ENCODE measurements at regions not wholly inside any gene's neighbourhood (a gene's known extent, or its start where the extent isn't known, plus 50 kb on each side); places are given as distances from the start of the nearest gene placed in this dataset.

GRCh38 chr6:20348041-20348440 lies 53.6 kb upstream of the E2F3 start:
- no peak for DNase-seq (ENCODE audit: low read depth, low spot score)
- Histone ChIP-seq H3K27ac (ENCODE audit: low read depth, low read length) (no peak overlapping the region), H3K9me3 (ENCODE audit: control insufficient read depth, insufficient read depth, low read length) (no peaks in the 10 kb centered on the region), H3K27me3 (ENCODE audit: control insufficient read depth, insufficient read depth, low read length) (peaks cover 3% of the 10 kb centered on the region), H3K4me3 (ENCODE audit: low read depth, low read length) (no peak overlapping the region)
- ChIA-PET POLR2A (no interaction called here), CTCF (no interaction called here)
- TF ChIP-seq CTCF (IDR thresholded peaks at IDR 0.05; ENCODE audit: low read depth, low read length) = no peak

- POLR2A ChIA-PET = no interaction called here
- H3K27me3 ChIP-seq (ENCODE audit: control insufficient read depth, insufficient read depth, low read length) = no peaks in the 10 kb centered on the region
- no peak for TF ChIP-seq CTCF (IDR thresholded peaks at IDR 0.05; ENCODE audit: low read depth, low read length)
- H3K4me3 ChIP-seq (ENCODE audit: low read depth, low read length) = no peak overlapping the region
- H3K9me3 ChIP-seq (ENCODE audit: control insufficient read depth, insufficient read depth, low read length) = peaks cover 5% of the 10 kb centered on the region; the same call in 1 of the 2 replicates
- DNase-seq (ENCODE audit: low read depth, low spot score) = no peak
- CTCF ChIA-PET = interaction anchor here (1.4 kb wide), 1 partner anchor 179 kb away, joined by 3 read pairs; no protein-coding TSS in a partner anchor
- H3K27ac ChIP-seq (ENCODE audit: low read depth, low read length) = no peak overlapping the region
These were observed 52.5 kb upstream of the E2F3 start for GRCh38 chr6:20349225-20349624.

- CTCF ChIA-PET = interaction anchor here (0.5 to 1.4 kb wide), 3 partner anchors 10 to 903 kb away, joined by 3 read pairs; no protein-coding TSS in a partner anchor
- Histone ChIP-seq H3K27ac (ENCODE audit: low read depth, low read length) (no peak overlapping the region), H3K4me3 (ENCODE audit: low read depth, low read length) (no peak overlapping the region), H3K27me3 (ENCODE audit: control insufficient read depth, insufficient read depth, low read length) (no peaks in the 10 kb centered on the region), H3K9me3 (ENCODE audit: control insufficient read depth, insufficient read depth, low read length) (peaks cover 5% of the 10 kb centered on the region; the same call in 1 of the 2 replicates)
- no peak for TF ChIP-seq CTCF (IDR thresholded peaks at IDR 0.05; ENCODE audit: low read depth, low read length)
- no peak for DNase-seq (ENCODE audit: low read depth, low spot score)
- POLR2A ChIA-PET = no interaction called here
These were observed 51.5 kb upstream of the E2F3 start for GRCh38 chr6:20350215-20350614.

- peaks cover 5% of the 10 kb centered on the region; the same call in 1 of the 2 replicates for H3K9me3 ChIP-seq (ENCODE audit: control insufficient read depth, insufficient read depth, low read length)
- no peak for TF ChIP-seq CTCF (IDR thresholded peaks at IDR 0.05; ENCODE audit: low read depth, low read length)
- no peaks in the 10 kb centered on the region for H3K27me3 ChIP-seq (ENCODE audit: control insufficient read depth, insufficient read depth, low read length)
- H3K27ac ChIP-seq (ENCODE audit: low read depth, low read length) = no peak overlapping the region
- CTCF ChIA-PET = no interaction called here
- no peak overlapping the region for H3K4me3 ChIP-seq (ENCODE audit: low read depth, low read length)
- DNase-seq (ENCODE audit: low read depth, low spot score) = no peak
- POLR2A ChIA-PET = no interaction called here
These were observed 50.1 kb upstream of the E2F3 start for GRCh38 chr6:20351534-20351933.

Measured in AG04450 (cell line).